ENCODE measurements at regions not wholly inside any gene's neighbourhood (a gene's known extent, or its start where the extent isn't known, plus 50 kb on each side); places are given as distances from the start of the nearest gene placed in this dataset.

DNA sequence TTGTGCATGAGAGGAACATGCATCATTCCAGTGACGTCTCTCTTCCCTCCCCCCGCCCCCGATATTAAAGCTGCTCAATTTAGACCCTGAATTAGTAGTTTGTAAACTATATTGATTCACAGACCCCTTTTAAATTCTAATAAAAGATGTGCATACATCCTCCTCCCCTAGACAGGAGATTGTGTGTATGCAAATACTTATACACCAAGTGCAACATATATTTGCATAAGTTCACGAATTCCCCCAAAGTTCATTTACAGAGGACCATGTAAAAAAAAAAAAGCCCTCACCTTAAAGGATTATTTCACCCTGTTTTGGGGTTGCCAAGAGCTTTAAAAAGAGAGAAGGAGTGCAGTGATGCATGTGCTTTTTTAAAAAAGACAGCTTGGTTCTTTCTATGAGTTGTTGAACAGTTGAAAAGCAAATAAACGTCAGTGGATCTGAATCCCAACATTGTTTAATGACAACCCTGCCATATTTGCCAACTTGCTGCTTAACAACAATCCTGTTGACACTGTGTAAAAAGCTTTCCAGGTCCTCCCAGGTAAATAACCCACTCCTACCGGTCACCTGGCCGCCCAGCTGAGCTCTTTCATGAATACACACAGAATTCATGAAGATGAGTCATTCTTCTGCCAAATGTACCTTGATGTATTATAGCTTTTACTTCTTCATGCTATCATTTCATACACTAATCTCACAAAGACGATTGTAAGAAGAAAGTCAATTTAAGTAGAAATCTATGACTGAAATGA, 211.5 kb downstream of the IKZF2 start:
- H3K27ac ChIP-seq: peak overlapping the region; percentile 14
- no peaks in the 10 kb centered on the region for H4K20me1 ChIP-seq (ENCODE audit: insufficient read depth, poor library complexity, severe bottlenecking)
- 41% methylated on average over 8 of the region's 8 CpGs for WGBS (ENCODE audit: low lambda C conversion rate, missing lambda C conversion rate)
- H3K4me3 ChIP-seq: no peak overlapping the region
- no peaks in the 10 kb centered on the region for H3K9me3 ChIP-seq (ENCODE audit: low read depth)
- TF ChIP-seq EZH2 (IDR thresholded peaks at IDR 0.05; ENCODE audit: borderline replicate concordance) (no peak), EZH2phosphoT487 (IDR thresholded peaks at IDR 0.05; ENCODE audit: low read depth, severe bottlenecking, unreplicated experiment) (no peak)
- TF ChIP-seq, protein P1, sequence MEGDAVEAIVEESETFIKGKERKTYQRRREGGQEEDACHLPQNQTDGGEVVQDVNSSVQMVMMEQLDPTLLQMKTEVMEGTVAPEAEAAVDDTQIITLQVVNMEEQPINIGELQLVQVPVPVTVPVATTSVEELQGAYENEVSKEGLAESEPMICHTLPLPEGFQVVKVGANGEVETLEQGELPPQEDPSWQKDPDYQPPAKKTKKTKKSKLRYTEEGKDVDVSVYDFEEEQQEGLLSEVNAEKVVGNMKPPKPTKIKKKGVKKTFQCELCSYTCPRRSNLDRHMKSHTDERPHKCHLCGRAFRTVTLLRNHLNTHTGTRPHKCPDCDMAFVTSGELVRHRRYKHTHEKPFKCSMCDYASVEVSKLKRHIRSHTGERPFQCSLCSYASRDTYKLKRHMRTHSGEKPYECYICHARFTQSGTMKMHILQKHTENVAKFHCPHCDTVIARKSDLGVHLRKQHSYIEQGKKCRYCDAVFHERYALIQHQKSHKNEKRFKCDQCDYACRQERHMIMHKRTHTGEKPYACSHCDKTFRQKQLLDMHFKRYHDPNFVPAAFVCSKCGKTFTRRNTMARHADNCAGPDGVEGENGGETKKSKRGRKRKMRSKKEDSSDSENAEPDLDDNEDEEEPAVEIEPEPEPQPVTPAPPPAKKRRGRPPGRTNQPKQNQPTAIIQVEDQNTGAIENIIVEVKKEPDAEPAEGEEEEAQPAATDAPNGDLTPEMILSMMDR (IDR thresholded peaks at IDR 0.05; ENCODE audit: poor library complexity): no peak
- no peak overlapping the region for H3K4me2 ChIP-seq
- no peak overlapping the region for H2AFZ ChIP-seq
- no peaks in the 10 kb centered on the region for H3K9me2 ChIP-seq (replicated peaks; ENCODE audit: insufficient read depth)
- H3K79me2 ChIP-seq: no peaks in the 10 kb centered on the region
- H3K36me3 ChIP-seq (replicated peaks; ENCODE audit: insufficient read depth, low read depth): no peaks in the 10 kb centered on the region
- peaks cover 15% of the 10 kb centered on the region for H3K4me1 ChIP-seq (ENCODE audit: insufficient read depth)
- no peaks in the 10 kb centered on the region for H3K27me3 ChIP-seq
- peak; percentile 78 for DNase-seq (ENCODE audit: low spot score)

DNA sequence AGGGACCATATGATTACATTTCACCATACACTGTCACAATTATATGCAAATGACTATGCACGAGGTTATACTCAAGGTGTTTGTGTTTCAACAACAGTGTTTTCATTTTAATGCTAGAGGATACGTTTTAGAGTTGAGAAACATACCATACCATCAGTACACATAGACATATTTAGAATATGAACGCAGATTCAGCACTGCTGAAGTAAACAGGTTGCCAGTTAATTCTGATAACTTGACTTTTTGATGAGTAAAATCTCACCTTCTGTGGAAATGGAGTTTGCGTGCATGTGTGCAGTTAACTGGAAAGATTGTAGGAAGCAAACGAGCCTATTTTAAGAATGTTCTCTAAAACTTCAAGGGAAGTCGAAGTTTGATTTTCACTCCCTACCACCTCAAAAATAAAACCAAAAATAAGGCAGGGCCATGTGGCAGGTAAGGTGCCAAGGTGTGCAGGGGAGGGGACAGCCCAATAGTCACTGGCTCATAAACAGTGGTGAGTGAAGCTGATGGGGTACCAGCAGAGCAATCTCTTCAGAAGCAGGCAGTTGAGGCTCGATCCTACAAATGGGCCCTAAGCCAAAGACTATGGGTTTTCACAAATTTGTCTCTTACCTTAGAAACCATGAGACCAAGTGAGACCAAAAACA, 213.1 kb downstream of the IKZF2 start:
- H3K79me2 ChIP-seq: no peaks in the 10 kb centered on the region
- H3K4me1 ChIP-seq (ENCODE audit: insufficient read depth): peaks cover 19% of the 10 kb centered on the region
- no peaks in the 10 kb centered on the region for H3K36me3 ChIP-seq (replicated peaks; ENCODE audit: insufficient read depth, low read depth)
- 95% methylated on average over 7 of the region's 7 CpGs for WGBS (ENCODE audit: low lambda C conversion rate, missing lambda C conversion rate)
- no peaks in the 10 kb centered on the region for H4K20me1 ChIP-seq (ENCODE audit: insufficient read depth, poor library complexity, severe bottlenecking)
- no peaks in the 10 kb centered on the region for H3K9me2 ChIP-seq (replicated peaks; ENCODE audit: insufficient read depth)
- H3K27me3 ChIP-seq: no peaks in the 10 kb centered on the region
- H3K9me3 ChIP-seq (ENCODE audit: low read depth): no peaks in the 10 kb centered on the region
- H3K4me2 ChIP-seq: no peak overlapping the region
- TF ChIP-seq, protein P1 (IDR thresholded peaks at IDR 0.05; ENCODE audit: poor library complexity): no peak
- TF ChIP-seq EZH2 (IDR thresholded peaks at IDR 0.05; ENCODE audit: borderline replicate concordance): no peak
- no peak for TF ChIP-seq EZH2phosphoT487 (IDR thresholded peaks at IDR 0.05; ENCODE audit: low read depth, severe bottlenecking, unreplicated experiment)
- no peak overlapping the region for H3K4me3 ChIP-seq
- DNase-seq (ENCODE audit: low spot score): no peak
- H3K27ac ChIP-seq: no peak overlapping the region
- no peak overlapping the region for H2AFZ ChIP-seq

DNA sequence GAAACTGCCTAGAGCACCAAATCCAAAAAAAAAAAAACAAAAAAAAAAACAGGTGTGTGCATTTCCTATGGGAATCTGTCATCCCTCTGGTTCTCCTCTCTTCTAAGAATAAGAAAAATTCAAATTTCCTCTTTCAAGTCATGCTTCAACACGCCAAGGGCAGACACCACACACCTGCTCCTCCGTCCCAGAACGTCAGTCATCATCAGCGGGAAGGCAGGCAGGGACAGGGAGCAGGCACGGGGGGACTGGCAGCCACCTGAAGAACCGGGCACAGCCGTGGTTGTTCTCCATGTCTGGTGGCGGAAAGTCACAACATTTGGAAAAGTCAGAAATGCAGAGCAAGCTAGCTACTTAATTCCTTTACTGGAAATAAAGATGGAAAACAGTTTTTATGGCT, 214.8 kb downstream of the IKZF2 start:
- 85% methylated on average over 8 of the region's 8 CpGs for WGBS (ENCODE audit: low lambda C conversion rate, missing lambda C conversion rate)
- H2AFZ ChIP-seq: no peak overlapping the region
- H3K79me2 ChIP-seq: no peaks in the 10 kb centered on the region
- H3K4me1 ChIP-seq (ENCODE audit: insufficient read depth): peaks cover 17% of the 10 kb centered on the region
- TF ChIP-seq EZH2phosphoT487 (IDR thresholded peaks at IDR 0.05; ENCODE audit: low read depth, severe bottlenecking, unreplicated experiment) (no peak), EZH2 (IDR thresholded peaks at IDR 0.05; ENCODE audit: borderline replicate concordance) (no peak)
- TF ChIP-seq, protein P1 (IDR thresholded peaks at IDR 0.05; ENCODE audit: poor library complexity): no peak
- no peaks in the 10 kb centered on the region for H4K20me1 ChIP-seq (ENCODE audit: insufficient read depth, poor library complexity, severe bottlenecking)
- H3K9me3 ChIP-seq (ENCODE audit: low read depth): no peaks in the 10 kb centered on the region
- no peak overlapping the region for H3K27ac ChIP-seq
- no peaks in the 10 kb centered on the region for H3K27me3 ChIP-seq
- H3K4me3 ChIP-seq: no peak overlapping the region
- no peak overlapping the region for H3K4me2 ChIP-seq
- no peak for DNase-seq (ENCODE audit: low spot score)
- no peaks in the 10 kb centered on the region for H3K9me2 ChIP-seq (replicated peaks; ENCODE audit: insufficient read depth)
- no peaks in the 10 kb centered on the region for H3K36me3 ChIP-seq (replicated peaks; ENCODE audit: insufficient read depth, low read depth)
